K562 (cell line): ENCODE measurements at regions not wholly inside any gene's neighbourhood (a gene's known extent, or its start where the extent isn't known, plus 50 kb on each side); places are given as distances from the start of the nearest gene placed in this dataset.

Experiments used
- ATAC-seq: fragments of 200-7000 bp; cut with Tn5 transposase; 3 replicates; pipeline ENCODE4 v1.9.1; 2020; ENCODE audit warnings: moderate library complexity
- BruUV-seq: library from RNA; stranded (reverse); fragments of 400-500 nt; replicated peaks from 2 replicates; lab custom pipeline; 2021; lab: Mats Ljungman, UMichigan
- CTCF ChIA-PET: fragments of 300-600 bp; formaldehyde crosslinking; extraction: SDS; loops from one replicate; lab custom pipeline; 2021; ENCODE audit warnings: low intra/inter-chr PET ratio; lab: Yijun Ruan, JAX
- POLR2A ChIA-PET: fragments of 300-600, 350-650 bp; sonication (Branson Sonifier 250); formaldehyde crosslinking; extraction: SDS; loops from one replicate; lab custom pipeline; 2021; ENCODE audit warnings: antibody characterized with exemption, inconsistent platforms; lab: Yijun Ruan, JAX
- DNase-seq, 4 experiments: peaks; one replicate each; pipeline versions ENCODE4 v3.0.0 to v3.0.0-alpha.2; 2011 to 2018; ENCODE audit warnings: low spot score in 3 of 4, mixed read lengths in 3 of 4; ENCODE audit errors: extremely low read depth in 1 of 4
- FAIRE-seq: peaks from 2 replicates; lab custom pipeline; 2011; peaks lifted over from hg19 to GRCh38; lab: Jason Lieb, UNC
- H2AFZ ChIP-seq: 2 replicates; pipeline ENCODE4 v1.6.0; 2011; ENCODE audit warnings: low read depth, low read length, control low read depth, inconsistent platforms
- H3K27ac ChIP-seq: fragments of 200-600 bp; 3 replicates; pipeline ENCODE4 v1.8.0; 2011; ENCODE audit warnings: low read depth, mild to moderate bottlenecking, control low read depth, inconsistent platforms, low read length, moderate library complexity, mixed read lengths; ENCODE audit errors: extremely low read depth
- H3K27me3 ChIP-seq, 2 experiments: fragments of 300-600 bp in 1 of 2; 2 replicates in 1 of 2; 3 replicates in 1 of 2; pipeline versions ENCODE4 v1.6.0 to v1.8.0; 2011; ENCODE audit warnings: inconsistent platforms in 2 of 2, low read length in 2 of 2, mild to moderate bottlenecking in 1 of 2, mixed read lengths in 1 of 2, moderate library complexity in 1 of 2; ENCODE audit not compliant: control insufficient read depth in 2 of 2, insufficient read depth in 2 of 2
- H3K36me3 ChIP-seq: fragments of 300-600 bp; 3 replicates; pipeline ENCODE4 v1.8.0; 2011; ENCODE audit warnings: mild to moderate bottlenecking, low read length, inconsistent platforms; ENCODE audit not compliant: control insufficient read depth, insufficient read depth
- H3K4me1 ChIP-seq, 2 experiments: fragments of 200-600 bp in 1 of 2; replicated peaks in 1 of 2; 2 replicates in 1 of 2; 3 replicates in 1 of 2; pipeline versions ENCODE4 v1.5.1 to v1.8.0; 2011; ENCODE audit warnings: inconsistent platforms in 2 of 2, low read length in 2 of 2, mild to moderate bottlenecking in 1 of 2, mixed read lengths in 1 of 2, moderate library complexity in 1 of 2; ENCODE audit not compliant: control insufficient read depth in 2 of 2, insufficient read depth in 2 of 2
- H3K4me2 ChIP-seq: 2 replicates; pipeline ENCODE4 v1.6.1; 2011; ENCODE audit warnings: low read length, control low read depth, inconsistent platforms, mixed read lengths; ENCODE audit not compliant: insufficient read depth
- H3K4me3 ChIP-seq: fragments of 200-600 bp; sonication (generic), shearing (Covaris generic); 2 replicates; pipeline ENCODE4 v1.5.1; 2016; ENCODE audit warnings: control low read depth, inconsistent platforms
- H3K79me2 ChIP-seq: fragments of 200-600 bp; 3 replicates; pipeline ENCODE4 v1.8.0; 2011; ENCODE audit warnings: low read length, inconsistent platforms; ENCODE audit not compliant: control insufficient read depth, insufficient read depth
- H3K9ac ChIP-seq, 2 experiments: 2 replicates each; pipeline versions ENCODE4 v1.6.0 to v1.6.1; 2011; ENCODE audit warnings: low read depth in 2 of 2, low read length in 2 of 2, control low read depth in 1 of 2, inconsistent platforms in 1 of 2, mild to moderate bottlenecking in 1 of 2, mixed read lengths in 1 of 2; ENCODE audit not compliant: insufficient read depth in 1 of 2
- H3K9me1 ChIP-seq: one replicate; pipeline ENCODE4 v1.6.0; 2011; ENCODE audit warnings: inconsistent platforms, mild to moderate bottlenecking, low read length, moderate library complexity; ENCODE audit not compliant: control insufficient read depth, insufficient read depth
- H3K9me3 ChIP-seq: replicated peaks from 2 replicates; pipeline ENCODE4 v1.5.1; 2011; ENCODE audit warnings: low read depth, low read length, inconsistent platforms; ENCODE audit not compliant: control insufficient read depth, insufficient read depth
- H4K20me1 ChIP-seq: replicated peaks from 2 replicates; pipeline ENCODE4 v1.6.1; 2011; ENCODE audit warnings: low read length, inconsistent platforms, mixed read lengths; ENCODE audit not compliant: control insufficient read depth, insufficient read depth
- BACH1 ChIP-seq: fragments of 200-800 bp; sonication (Bioruptor generic); IDR thresholded peaks from 2 replicates; pipeline ENCODE4 v1.6.1; 2016; ENCODE audit warnings: missing genetic modification characterization, missing compliant biosample characterization
- COPS2 ChIP-seq: fragments of 450-650 bp; conservative IDR thresholded peaks from 2 replicates; pipeline ENCODE4 v1.6.1; 2016; ENCODE audit warnings: mild to moderate bottlenecking, moderate library complexity
- E2F6 ChIP-seq, 2 experiments: IDR thresholded peaks; 2 replicates each; pipeline ENCODE4 v1.6.1; 2011; ENCODE audit warnings: borderline replicate concordance in 1 of 2, control low read depth in 1 of 2, low read depth in 1 of 2, low read length in 1 of 2, mild to moderate bottlenecking in 1 of 2, mixed read lengths in 1 of 2, moderate library complexity in 1 of 2; ENCODE audit not compliant: insufficient read depth in 1 of 2, insufficient read length in 1 of 2, poor library complexity in 1 of 2, severe bottlenecking in 1 of 2; ENCODE audit errors: extremely low read depth in 1 of 2
- ETV1 ChIP-seq: fragments of 450-650 bp; conservative IDR thresholded peaks from 2 replicates; pipeline ENCODE4 v1.6.1; 2016; ENCODE audit warnings: missing genetic modification characterization, control low read depth, low read depth, missing compliant biosample characterization
- GTF2A2 ChIP-seq: IDR thresholded peaks from 2 replicates; pipeline ENCODE4 v1.6.1; 2016; ENCODE audit warnings: mild to moderate bottlenecking, missing genetic modification characterization, missing compliant biosample characterization
- HINFP ChIP-seq: fragments of 450-650 bp; conservative IDR thresholded peaks from 2 replicates; pipeline ENCODE4 v1.6.1; 2016; ENCODE audit warnings: missing genetic modification characterization, low read depth, mild to moderate bottlenecking, control low read depth, missing compliant biosample characterization
- HLTF ChIP-seq: fragments of 450-650 bp; IDR thresholded peaks from 2 replicates; pipeline ENCODE4 v1.6.1; 2016
- HMG20A ChIP-seq: fragments of 450-650 bp; formaldehyde crosslinking; conservative IDR thresholded peaks from 2 replicates; pipeline ENCODE4 v1.4.0; 2020; ENCODE audit warnings: mild to moderate bottlenecking, mixed read lengths
- IRF2 ChIP-seq: sonication (generic); formaldehyde crosslinking; IDR thresholded peaks from 2 replicates; pipeline ENCODE4 v1.8.1; 2022; ENCODE audit warnings: mild to moderate bottlenecking, missing genetic modification reagents
- MEF2A ChIP-seq: IDR thresholded peaks from 2 replicates; pipeline ENCODE4 v1.6.1; 2011; ENCODE audit warnings: low read depth, mild to moderate bottlenecking, low read length, moderate library complexity; ENCODE audit not compliant: control insufficient read depth
- SMARCC2 ChIP-seq: fragments of 450-650 bp; IDR thresholded peaks from 2 replicates; pipeline ENCODE4 v1.6.1; 2017; ENCODE audit warnings: antibody characterized with exemption, moderate library complexity, mild to moderate bottlenecking, low read depth
- SNIP1 ChIP-seq: fragments of 450-650 bp; IDR thresholded peaks from 2 replicates; pipeline ENCODE4 v1.7.1; 2017; ENCODE audit warnings: low read depth, mild to moderate bottlenecking
- THAP7 ChIP-seq: fragments of 250-450 bp; sonication (Bioruptor Pico); IDR thresholded peaks from 2 replicates; pipeline ENCODE4 v1.5.0; 2021
- XRCC5 ChIP-seq: fragments of 200-400 bp; formaldehyde crosslinking; IDR thresholded peaks from 2 replicates; pipeline ENCODE4 v1.6.1; 2017; ENCODE audit warnings: low read depth, mild to moderate bottlenecking, low read length
- ZNF444 ChIP-seq: fragments of 250-450 bp; sonication (Bioruptor Pico); IDR thresholded peaks from 2 replicates; pipeline ENCODE4 v1.4.0; 2020; ENCODE audit warnings: mild to moderate bottlenecking, moderate library complexity
- ZNF609 ChIP-seq: sonication (generic); formaldehyde crosslinking; IDR thresholded peaks from 2 replicates; pipeline ENCODE4 v1.8.1; 2023; ENCODE audit warnings: missing genetic modification reagents, mild to moderate bottlenecking, borderline replicate concordance
- WGBS: fragments of 100-300 bp; shearing (Covaris generic); methylation state at CpG from one replicate; pipeline ENCODE4 v1.1.6; 2016; ENCODE audit warnings: low coverage, mixed read lengths; ENCODE audit not compliant: insufficient coverage; ENCODE audit errors: missing lambda C conversion rate; 5-methylcytosine and 5-hydroxymethylcytosine counted together
- in situ Hi-C: fragments of 300-500 bp; cut with MboI; formaldehyde crosslinking; loops from 4 replicates; pipeline ENCODE4 v1.15.0; 2018; ENCODE audit warnings: inconsistent platforms, mixed read lengths
- intact Hi-C: fragments of 100-400 bp; cut with micrococcal nuclease; formaldehyde crosslinking; loops from 2 replicates; pipeline ENCODE4 v1.14.2; 2022

GRCh38 chr18:65988386-65988785, 237.6 kb downstream of the CDH7 start:
- Histone ChIP-seq H3K79me2 (no peaks in the 10 kb centered on the region), H3K4me3 (no peak overlapping the region), H2AFZ (no peak overlapping the region), H3K27me3 (no peaks in the 10 kb centered on the region), H3K36me3 (no peaks in the 10 kb centered on the region), H3K4me1 (no peaks in the 10 kb centered on the region), H3K27ac (no peak overlapping the region), H3K9me1 (no peaks in the 10 kb centered on the region), H3K9ac (no peak overlapping the region), H4K20me1 (no peaks in the 10 kb centered on the region), H3K4me2 (no peak overlapping the region), H3K9me3 (no peaks in the 10 kb centered on the region)
- POLR2A ChIA-PET = no interaction called here
- 0% methylated on average over 1 of the region's 1 CpG for WGBS
- no peak for DNase-seq
- BruUV-seq = no TSS peak
- CTCF ChIA-PET = no interaction called here
- in situ Hi-C loops (no loop called here), intact Hi-C loops (no loop called here)
- ATAC-seq = no peak
- FAIRE-seq = no peak
- no peak for TF ChIP-seq BACH1 (tag)
- no peak for TF ChIP-seq SMARCC2
- no peak for TF ChIP-seq HINFP
- TF ChIP-seq THAP7 (CRISPR knock-in tag) = no peak
- TF ChIP-seq ZNF444 = no peak
- no peak for TF ChIP-seq HLTF
- no peak for TF ChIP-seq ETV1 (tag)
- no peak for TF ChIP-seq ZNF609 (CRISPR knock-in tag)
- TF ChIP-seq SNIP1 = no peak
- no peak for TF ChIP-seq MEF2A
- TF ChIP-seq HMG20A (CRISPR knock-in tag) = no peak
- no peak for TF ChIP-seq COPS2
- no peak for TF ChIP-seq GTF2A2 (tag)
- TF ChIP-seq IRF2 = no peak
- no peak for TF ChIP-seq E2F6 (IDR thresholded peaks at IDR 0.05; ENCODE audit: borderline replicate concordance in 1 of 2, extremely low read depth in 1 of 2, insufficient read depth in 1 of 2, insufficient read length in 1 of 2, low read depth in 1 of 2, low read length in 1 of 2, poor library complexity in 1 of 2, severe bottlenecking in 1 of 2)
- TF ChIP-seq XRCC5 = no peak
